Right kidney (tissue), 1 donor: ENCODE measurements at regions not wholly inside any gene's neighbourhood (a gene's known extent, or its start where the extent isn't known, plus 50 kb on each side); places are given as distances from the start of the nearest gene placed in this dataset.
"Not testable (repeated sequence)": the region's sequence is repeated elsewhere in the genome, so short reads cannot be mapped to it uniquely, and the experiment has no call there.

Source experiments
- DNase-seq: peaks from one replicate; pipeline ENCODE4 v3.0.0-alpha.2; 2016

DNA sequence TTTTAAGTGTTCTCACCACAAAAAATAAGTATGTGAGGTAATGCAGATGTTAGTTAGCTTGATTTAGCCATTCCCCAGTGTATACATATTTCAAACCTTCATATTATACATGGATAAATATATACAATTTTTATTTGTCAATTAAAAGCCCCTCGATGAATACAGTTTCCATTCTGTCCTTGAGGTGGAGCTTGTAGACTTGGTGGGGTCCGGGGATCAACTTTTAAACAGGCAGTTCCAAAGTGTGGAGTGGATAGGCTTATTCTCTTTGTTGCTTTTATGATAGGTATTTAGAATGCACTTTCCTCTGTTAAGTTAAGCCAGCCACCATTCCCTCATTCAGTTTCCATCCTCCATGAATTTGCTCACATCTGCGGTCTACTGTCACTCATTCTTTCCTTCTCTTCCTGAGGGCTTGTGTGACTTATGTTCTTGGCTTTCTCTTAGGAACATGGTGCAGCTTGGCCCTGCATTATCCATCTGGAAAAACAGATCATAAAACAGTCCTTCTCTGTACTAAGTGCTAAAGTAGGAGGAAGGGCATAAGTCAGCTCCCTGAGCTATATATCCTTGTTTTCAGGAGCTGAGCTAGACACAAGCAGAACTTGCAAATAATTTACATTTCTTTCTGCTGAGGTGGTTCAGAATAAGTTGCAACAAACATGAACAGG is 149.1 kb downstream of the NFKBIZ start:
- peak; percentile 16 for DNase-seq

GRCh38 chr3:101999177-101999779 is 150.0 kb downstream of the NFKBIZ start:
- no peak for DNase-seq

- DNase-seq: no peak
Measured at GRCh38 chr3:102000620-102001209, 151.4 kb downstream of the NFKBIZ start.

DNA sequence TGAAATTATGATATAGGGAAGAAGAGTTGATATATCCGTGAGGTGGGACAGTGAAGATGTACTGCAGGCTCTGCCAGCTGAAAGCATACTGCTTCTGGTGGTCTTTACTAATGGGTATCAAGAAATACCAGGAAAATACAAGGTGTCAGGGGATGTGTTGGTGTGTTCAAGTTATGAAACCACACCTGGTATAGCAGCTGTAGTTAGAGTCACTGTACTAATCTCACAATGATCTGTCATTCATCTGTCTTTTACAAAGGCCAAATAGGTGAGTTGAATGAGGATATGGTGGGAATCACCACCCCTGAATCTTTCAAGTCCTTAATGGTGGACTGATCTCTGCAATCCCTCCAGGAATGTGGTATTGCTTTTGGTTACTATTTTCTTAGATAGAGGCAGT is 152.7 kb downstream of the NFKBIZ start:
- no peak for DNase-seq

GRCh38 chr3:102004561-102004960 is 155.2 kb downstream of the NFKBIZ start:
- DNase-seq: no peak

DNA sequence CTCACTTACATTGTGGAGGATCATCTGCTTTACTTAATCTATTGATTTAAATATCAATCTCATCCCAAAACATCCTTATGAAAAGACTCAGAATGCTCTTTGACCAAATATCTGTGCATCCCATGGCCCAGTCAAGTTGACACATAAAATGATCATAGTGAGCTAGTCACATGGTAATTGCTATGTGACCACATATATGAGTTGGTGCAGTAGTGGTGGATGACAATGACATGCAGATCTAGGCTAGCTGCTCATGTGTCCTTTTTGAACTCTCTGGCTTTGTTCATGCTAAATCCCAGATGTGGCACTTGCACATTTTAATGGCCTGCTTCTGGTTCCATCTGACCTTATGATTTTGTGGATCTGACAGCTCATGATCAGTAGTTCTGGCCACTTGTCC is 156.2 kb downstream of the NFKBIZ start:
- no peak for DNase-seq

DNA sequence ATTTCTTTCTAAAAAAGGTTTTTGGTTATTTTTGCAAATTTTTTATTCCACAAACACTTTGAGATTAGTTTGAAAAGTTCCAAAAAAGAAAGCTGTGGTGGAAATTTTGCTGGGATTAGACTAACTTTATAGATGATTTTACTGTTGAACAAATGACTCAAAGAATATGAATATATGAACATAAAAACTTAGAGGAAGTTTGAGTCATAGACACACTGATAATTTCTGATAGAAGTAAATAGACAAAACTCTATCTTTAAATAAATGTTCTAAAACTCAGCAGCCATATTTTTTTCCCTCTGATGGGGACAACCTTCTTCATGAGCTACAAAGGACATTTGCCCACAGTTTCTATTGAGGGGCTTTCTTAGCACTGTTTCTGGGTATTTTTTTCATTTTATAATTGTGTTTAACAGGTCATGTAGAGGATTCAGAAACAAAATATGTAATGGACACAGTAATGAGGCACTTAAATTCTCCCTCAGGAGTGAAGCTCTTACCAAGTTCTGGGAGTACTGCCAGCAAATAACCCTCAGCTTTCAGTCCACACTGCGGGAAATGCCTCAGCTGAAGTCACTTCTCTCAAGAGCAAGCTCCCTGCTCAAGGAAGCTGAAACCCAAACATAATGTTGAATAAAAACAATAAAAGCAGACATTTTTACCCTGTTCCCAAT is 157.6 kb downstream of the NFKBIZ start:
- DNase-seq: no peak

DNA sequence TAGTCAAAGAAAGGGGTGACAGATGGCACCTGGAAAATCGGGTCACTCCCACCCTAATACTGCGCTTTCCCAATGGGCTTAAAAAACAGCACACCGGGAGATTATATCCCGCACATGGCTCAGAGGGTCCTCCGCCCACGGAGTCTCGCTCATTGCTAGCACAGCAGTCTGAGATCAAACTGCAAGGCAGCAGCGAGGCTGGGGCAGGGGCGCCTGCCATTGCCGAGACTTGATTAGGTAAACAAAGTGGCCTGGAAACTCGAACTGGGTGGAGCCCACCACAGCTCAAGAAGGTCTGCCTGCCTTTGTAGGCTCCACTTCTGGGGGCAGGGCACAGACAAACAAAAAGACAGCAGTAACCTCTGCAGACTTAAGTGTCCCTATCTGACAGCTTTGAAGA is 159.1 kb downstream of the NFKBIZ start:
- DNase-seq: not testable (repeated sequence)

- no peak for DNase-seq
Measured at GRCh38 chr3:102016417-102016816, 167.1 kb downstream of the NFKBIZ start.

GRCh38 chr3:102017784-102018183 is 168.5 kb downstream of the NFKBIZ start:
- DNase-seq: no peak

- no peak for DNase-seq
Measured at GRCh38 chr3:102018551-102018950, 169.2 kb downstream of the NFKBIZ start.

- DNase-seq: no peak
Measured at GRCh38 chr3:102020735-102021134, 171.4 kb downstream of the NFKBIZ start.

DNA sequence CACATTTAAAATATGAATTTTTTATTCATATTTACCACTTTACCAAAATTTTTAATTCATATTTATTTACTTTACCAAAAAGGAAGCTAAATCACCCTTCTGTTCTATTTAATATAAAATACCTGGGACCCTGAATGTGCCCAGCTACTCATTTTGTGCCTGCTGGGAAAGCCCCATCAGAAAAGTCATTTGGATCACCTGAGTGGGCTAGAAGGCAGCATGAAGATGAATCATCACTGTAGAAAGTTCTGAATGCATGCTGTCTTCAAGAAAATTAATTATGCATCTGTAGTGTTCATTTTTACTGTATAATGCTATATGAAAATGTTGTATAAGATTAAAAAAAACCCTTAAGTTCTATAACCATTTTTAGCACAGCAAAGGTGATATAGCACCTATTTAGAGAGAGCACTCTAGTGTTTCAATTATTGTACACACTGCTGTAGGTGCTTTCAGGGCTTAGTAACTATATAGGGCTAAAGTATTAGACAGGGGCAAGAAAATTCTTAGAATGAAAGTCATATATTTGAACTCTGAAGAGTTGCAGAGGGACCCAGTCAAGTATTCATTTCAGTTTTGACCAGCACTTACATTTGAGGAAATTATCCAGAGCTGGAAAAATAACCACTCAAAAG is 175.1 kb downstream of the NFKBIZ start:
- DNase-seq: no peak

DNA sequence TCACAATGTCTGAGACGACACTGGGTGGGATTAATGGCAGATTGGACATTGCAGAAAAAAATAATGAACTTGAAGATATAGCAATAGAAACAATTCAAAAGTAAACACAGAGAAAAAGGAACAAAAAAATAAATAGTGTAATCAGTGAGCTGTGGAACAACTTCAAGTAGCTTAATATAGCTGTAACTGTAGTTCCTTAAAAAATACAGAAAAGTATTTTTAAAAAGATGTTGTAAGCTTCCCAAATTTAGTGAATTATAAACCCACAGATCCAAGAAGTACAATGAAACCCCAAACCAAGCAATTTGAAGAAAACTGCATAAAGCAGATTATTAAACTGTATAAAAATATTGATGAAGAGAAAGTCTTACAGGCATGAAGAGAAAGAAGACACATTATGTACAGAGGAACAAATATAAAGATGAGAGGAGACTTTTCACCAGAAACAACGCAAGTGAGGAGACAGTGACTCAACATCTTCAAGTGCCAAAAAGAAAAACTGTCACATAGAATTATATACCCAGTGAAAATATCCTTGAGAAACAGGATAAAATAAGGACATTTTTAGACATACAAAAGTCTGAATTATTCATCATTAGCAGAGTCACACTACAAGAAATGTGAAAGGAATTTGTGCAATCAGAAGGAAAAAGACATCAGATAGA is 176.4 kb downstream of the NFKBIZ start:
- DNase-seq: no peak

DNA sequence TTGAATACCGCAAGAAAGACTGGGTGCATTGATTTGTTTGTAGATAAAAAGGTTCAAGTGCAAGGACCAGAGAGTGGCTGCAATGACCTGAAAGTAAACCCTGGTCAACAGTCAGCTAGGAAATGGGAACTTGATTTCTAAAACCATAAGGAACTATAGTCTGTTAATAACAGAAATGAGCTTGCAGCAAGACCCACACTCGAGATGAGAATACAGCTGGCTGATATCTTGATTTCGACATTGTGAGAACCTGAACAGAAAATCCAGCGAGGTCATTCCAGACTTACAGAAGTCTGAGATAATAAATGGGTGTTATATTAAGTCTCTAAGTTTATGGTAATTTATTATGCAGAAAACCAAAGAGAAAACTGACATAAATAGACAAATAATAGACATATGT is 177.3 kb downstream of the NFKBIZ start:
- DNase-seq: no peak

GRCh38 chr3:102030661-102031060 is 181.3 kb downstream of the NFKBIZ start:
- no peak for DNase-seq

DNA sequence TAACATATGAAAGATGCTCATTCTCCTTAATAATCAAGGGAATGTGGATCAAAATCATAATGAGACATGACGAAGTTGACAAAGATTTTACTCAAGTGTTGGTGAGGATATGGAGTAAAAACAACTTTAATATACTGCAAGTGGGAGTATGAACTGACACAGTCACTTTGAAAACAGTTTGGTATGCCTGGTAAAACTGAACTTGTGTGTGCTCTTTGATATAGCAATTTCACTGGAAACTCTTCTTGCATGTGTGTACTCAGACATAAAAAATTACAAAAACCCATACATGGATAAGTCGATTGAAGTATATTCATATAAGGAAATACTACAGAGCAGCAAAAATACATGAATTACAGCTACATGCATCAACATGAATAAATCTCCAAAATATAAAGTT is 182.5 kb downstream of the NFKBIZ start:
- DNase-seq: no peak

GRCh38 chr3:102032491-102033383 is 183.4 kb downstream of the NFKBIZ start:
- DNase-seq: no peak

GRCh38 chr3:102034639-102035451 is 185.5 kb downstream of the NFKBIZ start:
- no peak for DNase-seq

GRCh38 chr3:102036017-102036416 is 186.7 kb downstream of the NFKBIZ start:
- no peak for DNase-seq
